Activated CD8-positive, alpha-beta memory T cell treated with anti-CD3 and anti-CD28 coated beads, Interleukin-2, amount 10 ng/mL, durations not matched to agents 7 days and 5 days (primary cell): ENCODE measurements at regions not wholly inside any gene's neighbourhood (a gene's known extent, or its start where the extent isn't known, plus 50 kb on each side); places are given as distances from the start of the nearest gene placed in this dataset.

Experiments used
- ATAC-seq: fragments of 150-1000 bp; cut with Tn5 transposase; one replicate; pipeline ENCODE4 v1.10.0; 2021; ENCODE audit warnings: moderate library complexity
- CTCF ChIA-PET: fragments of 350-600 bp; sonication (Branson Sonifier 250); formaldehyde crosslinking; loops from one replicate; lab custom pipeline; 2021; ENCODE audit warnings: antibody characterized with exemption; lab: Charles Lee
- DNase-seq: peaks from one replicate; pipeline ENCODE4 v3.0.0-alpha.2; 2020
- H3K27ac Mint-ChIP-seq: one replicate; pipeline ENCODE4 v1.8.0; 2021; ENCODE audit warnings: mild to moderate bottlenecking, mixed read lengths
- H3K27me3 Mint-ChIP-seq: one replicate; pipeline ENCODE4 v1.8.0; 2021; ENCODE audit warnings: mixed read lengths
- H3K36me3 Mint-ChIP-seq: one replicate; pipeline ENCODE4 v1.8.0; 2021; ENCODE audit warnings: mild to moderate bottlenecking, mixed read lengths
- H3K4me1 Mint-ChIP-seq: one replicate; pipeline ENCODE4 v1.8.0; 2021; ENCODE audit warnings: mixed read lengths
- H3K4me3 Mint-ChIP-seq: one replicate; pipeline ENCODE4 v1.8.0; 2021; ENCODE audit warnings: mild to moderate bottlenecking, moderate library complexity, mixed read lengths
- H3K9me3 Mint-ChIP-seq: one replicate; pipeline ENCODE4 v1.8.0; 2022; ENCODE audit warnings: low read depth, mixed read lengths

- CTCF ChIA-PET, result interaction anchor here (1.3 kb wide), 1 partner anchor 15 kb away, joined by 3 read pairs; no protein-coding TSS in a partner anchor
- Mint-ChIP-seq H3K36me3 (no peaks in the 10 kb centered on the region), H3K27ac (no peak overlapping the region), H3K4me3 (no peak overlapping the region), H3K27me3 (peaks cover 26% of the 10 kb centered on the region), H3K9me3 (no peaks in the 10 kb centered on the region), H3K4me1 (no peaks in the 10 kb centered on the region)
- DNase-seq (no peak), ATAC-seq (no peak)
Observed at GRCh38 chr2:177114712-177115111, 97.9 kb upstream of the HNRNPA3 start.

GRCh38 chr2:177117755-177118154, 94.8 kb upstream of the HNRNPA3 start:
- peaks cover 43% of the 10 kb centered on the region for H3K27me3 Mint-ChIP-seq
- H3K27ac Mint-ChIP-seq, result no peak overlapping the region
- H3K4me3 Mint-ChIP-seq, result no peak overlapping the region
- CTCF ChIA-PET, result no interaction called here
- H3K36me3 Mint-ChIP-seq, result no peaks in the 10 kb centered on the region
- no peak for DNase-seq
- H3K9me3 Mint-ChIP-seq, result no peaks in the 10 kb centered on the region
- ATAC-seq, result no peak
- no peaks in the 10 kb centered on the region for H3K4me1 Mint-ChIP-seq

GRCh38 chr2:177118636-177119035, 94.0 kb upstream of the HNRNPA3 start:
- Mint-ChIP-seq H3K27ac (no peak overlapping the region), H3K9me3 (no peaks in the 10 kb centered on the region), H3K36me3 (no peaks in the 10 kb centered on the region), H3K4me1 (no peaks in the 10 kb centered on the region), H3K4me3 (no peak overlapping the region), H3K27me3 (peaks cover 43% of the 10 kb centered on the region)
- CTCF ChIA-PET, result no interaction called here
- ATAC-seq, result no peak
- DNase-seq, result no peak

- Mint-ChIP-seq H3K4me3 (no peak overlapping the region), H3K36me3 (no peaks in the 10 kb centered on the region), H3K27ac (no peak overlapping the region), H3K9me3 (no peaks in the 10 kb centered on the region), H3K27me3 (peaks cover 43% of the 10 kb centered on the region), H3K4me1 (no peaks in the 10 kb centered on the region)
- CTCF ChIA-PET, result no interaction called here
- DNase-seq (no peak), ATAC-seq (no peak)
Observed at GRCh38 chr2:177119099-177119498, 93.5 kb upstream of the HNRNPA3 start.

- no peaks in the 10 kb centered on the region for H3K9me3 Mint-ChIP-seq
- ATAC-seq (no peak), DNase-seq (no peak)
- CTCF ChIA-PET, result interaction anchor here (0.9 kb wide), 1 partner anchor 20 kb away, joined by 3 read pairs; no protein-coding TSS in a partner anchor
- H3K27me3 Mint-ChIP-seq, result peaks cover 35% of the 10 kb centered on the region
- no peak overlapping the region for H3K27ac Mint-ChIP-seq
- H3K4me1 Mint-ChIP-seq, result no peaks in the 10 kb centered on the region
- no peak overlapping the region for H3K4me3 Mint-ChIP-seq
- H3K36me3 Mint-ChIP-seq, result no peaks in the 10 kb centered on the region
Observed at GRCh38 chr2:177123048-177123447, 89.5 kb upstream of the HNRNPA3 start.

- Mint-ChIP-seq H3K36me3 (no peaks in the 10 kb centered on the region), H3K4me1 (no peaks in the 10 kb centered on the region), H3K27me3 (peaks cover 35% of the 10 kb centered on the region), H3K27ac (no peak overlapping the region), H3K4me3 (no peak overlapping the region), H3K9me3 (no peaks in the 10 kb centered on the region)
- DNase-seq (no peak), ATAC-seq (no peak)
- CTCF ChIA-PET, result no interaction called here
Observed at GRCh38 chr2:177124371-177124770, 88.2 kb upstream of the HNRNPA3 start.

GRCh38 chr2:177127821-177128220, 84.8 kb upstream of the HNRNPA3 start:
- H3K36me3 Mint-ChIP-seq, result no peaks in the 10 kb centered on the region

GRCh38 chr2:177129610-177130009, 83.0 kb upstream of the HNRNPA3 start:
- CTCF ChIA-PET, result interaction anchor here (0.9 to 1.1 kb wide), 2 partner anchors 14 to 16 kb away, joined by 3 read pairs; no protein-coding TSS in a partner anchor
- ATAC-seq (no peak), DNase-seq (no peak)
- H3K27ac Mint-ChIP-seq, result no peak overlapping the region
- no peaks in the 10 kb centered on the region for H3K4me1 Mint-ChIP-seq
- no peaks in the 10 kb centered on the region for H3K36me3 Mint-ChIP-seq
- no peaks in the 10 kb centered on the region for H3K9me3 Mint-ChIP-seq
- peaks cover 14% of the 10 kb centered on the region for H3K27me3 Mint-ChIP-seq
- H3K4me3 Mint-ChIP-seq, result no peak overlapping the region

More at GRCh38 chr2:177127821-177128220, 84.8 kb upstream of the HNRNPA3 start:
- CTCF ChIA-PET, result no interaction called here
- H3K9me3 Mint-ChIP-seq, result no peaks in the 10 kb centered on the region
- H3K27me3 Mint-ChIP-seq, result peaks cover 18% of the 10 kb centered on the region
- H3K4me3 Mint-ChIP-seq, result no peak overlapping the region
- no peak for ATAC-seq
- no peaks in the 10 kb centered on the region for H3K4me1 Mint-ChIP-seq
- DNase-seq, result no peak
- no peak overlapping the region for H3K27ac Mint-ChIP-seq

GRCh38 chr2:177131858-177132257, 80.7 kb upstream of the HNRNPA3 start:
- CTCF ChIA-PET, result no interaction called here

GRCh38 chr2:177138823-177139222, 73.8 kb upstream of the HNRNPA3 start:
- Mint-ChIP-seq H3K4me1 (peaks cover 5% of the 10 kb centered on the region), H3K36me3 (no peaks in the 10 kb centered on the region), H3K27me3 (peaks cover 23% of the 10 kb centered on the region), H3K4me3 (no peak overlapping the region), H3K27ac (no peak overlapping the region), H3K9me3 (no peaks in the 10 kb centered on the region)
- ATAC-seq, result no peak
- CTCF ChIA-PET, result interaction anchor here (0.8 to 4.1 kb wide), 2 partner anchors 10 to 624 kb away, joined by 3 to 25 read pairs; no protein-coding TSS in a partner anchor
- DNase-seq, result no peak

More at GRCh38 chr2:177131858-177132257, 80.7 kb upstream of the HNRNPA3 start:
- no peaks in the 10 kb centered on the region for H3K9me3 Mint-ChIP-seq
- peaks cover 9% of the 10 kb centered on the region for H3K27me3 Mint-ChIP-seq
- no peak overlapping the region for H3K27ac Mint-ChIP-seq
- DNase-seq (no peak), ATAC-seq (no peak)
- no peaks in the 10 kb centered on the region for H3K4me1 Mint-ChIP-seq
- H3K4me3 Mint-ChIP-seq, result no peak overlapping the region
- H3K36me3 Mint-ChIP-seq, result no peaks in the 10 kb centered on the region

- no peaks in the 10 kb centered on the region for H3K9me3 Mint-ChIP-seq
- CTCF ChIA-PET, result interaction anchor here (1.0 kb wide), 1 partner anchor 504 kb away, joined by 3 read pairs; no protein-coding TSS in a partner anchor
- H3K27ac Mint-ChIP-seq, result no peak overlapping the region
- no peak overlapping the region for H3K4me3 Mint-ChIP-seq
- peaks cover 37% of the 10 kb centered on the region for H3K27me3 Mint-ChIP-seq
- H3K36me3 Mint-ChIP-seq, result no peaks in the 10 kb centered on the region
- ATAC-seq (no peak), DNase-seq (no peak)
- peaks cover 6% of the 10 kb centered on the region for H3K4me1 Mint-ChIP-seq
Observed at GRCh38 chr2:177141866-177142265, 70.7 kb upstream of the HNRNPA3 start.

GRCh38 chr2:177143444-177143843, 69.2 kb upstream of the HNRNPA3 start:
- H3K4me1 Mint-ChIP-seq, result peaks cover 18% of the 10 kb centered on the region
- CTCF ChIA-PET, result interaction anchor here (0.7 to 1.5 kb wide), 4 partner anchors 13 to 1016 kb away, joined by 3 read pairs; no protein-coding TSS in a partner anchor

GRCh38 chr2:177147093-177147694, 65.4 kb upstream of the HNRNPA3 start:
- H3K36me3 Mint-ChIP-seq, result no peaks in the 10 kb centered on the region
- no peak for DNase-seq
- CTCF ChIA-PET, result interaction anchor here (1.1 to 4.6 kb wide), 20 partner anchors 9 to 1021 kb away, joined by 3 to 50 read pairs (median 8); partner anchors contain the start of gene AGPS
- ATAC-seq, result peak; percentile 40
- H3K4me3 Mint-ChIP-seq, result peak overlapping the region; percentile 88
- peaks cover 25% of the 10 kb centered on the region for H3K4me1 Mint-ChIP-seq
- no peaks in the 10 kb centered on the region for H3K9me3 Mint-ChIP-seq
- no peak overlapping the region for H3K27ac Mint-ChIP-seq
- H3K27me3 Mint-ChIP-seq, result peaks cover 62% of the 10 kb centered on the region

More at GRCh38 chr2:177143444-177143843, 69.2 kb upstream of the HNRNPA3 start:
- Mint-ChIP-seq H3K9me3 (no peaks in the 10 kb centered on the region), H3K27me3 (peaks cover 47% of the 10 kb centered on the region), H3K4me3 (no peak overlapping the region), H3K36me3 (no peaks in the 10 kb centered on the region), H3K27ac (no peak overlapping the region)
- ATAC-seq (no peak), DNase-seq (no peak)
